HG03097 (cell line): ENCODE measurements at regions not wholly inside any gene's neighbourhood (a gene's known extent, or its start where the extent isn't known, plus 50 kb on each side); places are given as distances from the start of the nearest gene placed in this dataset.
"Not testable (repeated sequence)": the region's sequence is repeated elsewhere in the genome, so short reads cannot be mapped to it uniquely, and the experiment has no call there.

Experiments used
- ATAC-seq: cut with Tn5 transposase; IDR thresholded peaks from one replicate; pipeline ENCODE4 v1.9.1; 2021; ENCODE audit not compliant: unreplicated experiment, low FRiP score

- no peak for ATAC-seq
Observed at GRCh38 chr5:152686931-152687330, 281.9 kb upstream of the NMUR2 start.

DNA sequence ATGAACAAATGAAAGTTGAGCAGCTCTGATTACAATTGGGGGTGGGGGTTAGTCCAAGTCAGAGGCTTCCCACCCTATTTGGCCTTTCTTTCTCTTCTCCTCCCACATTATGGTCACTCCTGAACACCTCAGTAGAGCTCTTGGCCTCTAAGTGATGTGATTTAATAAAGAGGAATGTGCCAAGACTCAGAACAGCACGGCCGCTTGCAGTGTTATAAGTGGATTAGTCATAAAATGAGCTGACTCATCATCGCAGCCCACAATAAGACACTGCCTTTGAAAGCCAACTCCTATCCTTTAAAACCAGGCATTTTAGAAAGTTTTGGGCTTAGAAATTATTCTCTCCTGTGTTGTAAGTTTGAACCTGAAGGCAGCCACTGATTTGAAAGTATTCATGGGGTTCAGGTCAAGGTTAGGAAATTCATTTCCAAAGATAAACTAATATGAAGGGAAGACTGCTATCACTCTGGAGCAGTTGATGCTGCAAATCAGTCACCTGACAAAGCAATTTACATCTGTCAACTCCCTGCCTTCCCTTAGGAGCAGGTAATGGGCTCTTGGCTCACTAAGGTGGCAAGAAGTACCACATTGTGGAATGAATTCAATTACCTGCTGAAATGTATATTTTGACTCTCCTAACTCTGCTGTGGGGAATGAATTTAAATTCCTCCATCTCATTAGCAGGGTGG is 283.6 kb upstream of the NMUR2 start:
- ATAC-seq, result no peak

- ATAC-seq, result no peak
Observed at GRCh38 chr5:152689250-152689711, 284.2 kb upstream of the NMUR2 start.

- ATAC-seq, result no peak
Observed at GRCh38 chr5:152694231-152694630, 289.2 kb upstream of the NMUR2 start.

GRCh38 chr5:152701305-152701949 is 296.3 kb upstream of the NMUR2 start:
- no peak for ATAC-seq

GRCh38 chr5:152704286-152704685 is 299.2 kb upstream of the NMUR2 start:
- no peak for ATAC-seq

- no peak for ATAC-seq
Observed at GRCh38 chr5:152711801-152712388, 306.8 kb upstream of the NMUR2 start.

- ATAC-seq, result no peak
Observed at GRCh38 chr5:152717393-152717792, 312.3 kb upstream of the NMUR2 start.

DNA sequence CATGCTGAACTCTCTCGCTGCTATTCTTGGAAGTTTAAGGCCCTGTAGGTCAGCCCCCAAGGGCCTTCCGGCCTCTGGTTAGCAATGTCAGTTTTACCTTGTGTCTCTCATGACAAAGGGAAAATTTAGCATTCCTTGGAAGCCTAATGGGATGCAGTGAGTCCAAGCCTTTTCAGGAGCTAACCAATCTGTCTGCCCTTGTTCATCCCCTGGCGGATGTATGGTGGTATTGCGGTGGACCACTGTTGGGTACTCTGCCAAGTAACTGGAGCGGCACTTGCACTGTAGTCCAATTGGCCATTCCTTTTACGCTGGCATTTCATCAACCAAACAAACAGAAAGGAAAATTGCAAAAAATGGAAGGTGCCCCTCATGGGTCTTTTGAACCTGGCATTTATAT is 318.4 kb upstream of the NMUR2 start:
- no peak for ATAC-seq

DNA sequence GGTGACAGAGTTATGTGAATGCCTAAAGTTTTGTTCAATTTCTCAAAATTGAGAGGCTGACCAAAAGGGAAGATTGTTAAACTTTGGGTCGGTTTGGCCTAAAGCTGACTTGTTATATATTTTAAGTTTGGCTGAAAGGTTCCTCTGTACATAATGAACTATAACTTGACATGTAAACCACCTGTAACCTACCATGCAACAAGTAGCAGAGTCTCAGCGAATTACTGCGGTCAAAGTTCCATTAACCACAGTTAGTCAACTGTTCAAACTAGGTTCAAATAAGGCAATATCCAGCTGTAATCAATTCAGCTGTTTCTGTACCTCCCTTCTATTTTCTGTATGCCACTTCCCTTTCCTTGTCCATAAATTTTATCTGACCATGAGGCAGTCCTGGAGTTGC is 325.1 kb upstream of the NMUR2 start:
- ATAC-seq, result no peak

DNA sequence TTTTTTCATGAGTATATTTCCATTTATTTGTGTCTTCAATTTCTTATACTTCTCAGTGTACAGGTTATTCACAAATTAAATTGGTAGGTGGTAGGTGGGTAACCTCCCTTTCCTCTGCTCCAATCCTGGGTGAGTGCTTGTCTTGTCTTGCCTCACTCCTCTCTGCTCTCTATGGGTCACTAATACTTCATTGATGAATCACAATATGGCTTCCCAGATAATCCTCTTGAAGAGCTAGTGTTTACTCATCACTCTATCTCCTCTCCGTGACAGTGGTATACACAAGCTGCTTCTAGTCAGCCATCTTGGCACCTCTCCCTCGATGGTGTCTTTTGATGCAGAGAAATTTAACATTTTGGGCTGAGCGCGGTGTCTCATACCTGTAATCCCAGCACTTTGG is 331.8 kb upstream of the NMUR2 start:
- no peak for ATAC-seq

- ATAC-seq, result no peak
Observed at GRCh38 chr5:152739916-152740315, 334.8 kb upstream of the NMUR2 start.

- not testable (repeated sequence) for ATAC-seq
Observed at GRCh38 chr5:152741126-152741525, 336.0 kb upstream of the NMUR2 start.

DNA sequence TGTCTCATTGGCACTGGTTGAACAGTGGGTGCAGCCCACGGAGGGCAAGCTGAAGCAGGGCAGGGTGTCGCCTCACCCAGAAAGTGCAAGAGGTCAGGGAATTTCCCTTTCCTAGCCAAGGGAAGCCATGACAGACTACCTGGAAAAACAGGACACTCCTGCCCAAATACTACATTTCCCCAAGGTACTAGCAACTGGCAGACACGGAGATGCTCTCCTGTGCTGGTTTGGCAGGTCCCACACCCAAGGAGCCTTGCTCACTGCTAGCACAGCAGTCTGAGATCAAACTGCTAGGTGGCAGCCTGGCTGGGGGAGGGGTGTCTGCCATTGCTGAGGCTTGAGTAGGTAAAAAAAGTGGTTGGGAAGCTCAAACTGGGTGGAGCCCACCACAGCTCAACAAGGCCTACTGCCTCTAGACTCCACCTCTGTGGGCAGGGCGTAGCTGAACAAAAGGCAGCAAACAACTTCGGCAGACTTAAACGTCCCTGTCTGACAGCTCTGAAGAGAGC is 382.7 kb upstream of the NMUR2 start:
- ATAC-seq, result not testable (repeated sequence)

- no peak for ATAC-seq
Observed at GRCh38 chr5:152801886-152802285, 396.8 kb upstream of the NMUR2 start.

- ATAC-seq, result no peak
Observed at GRCh38 chr5:152804179-152804578, 399.1 kb upstream of the NMUR2 start.

DNA sequence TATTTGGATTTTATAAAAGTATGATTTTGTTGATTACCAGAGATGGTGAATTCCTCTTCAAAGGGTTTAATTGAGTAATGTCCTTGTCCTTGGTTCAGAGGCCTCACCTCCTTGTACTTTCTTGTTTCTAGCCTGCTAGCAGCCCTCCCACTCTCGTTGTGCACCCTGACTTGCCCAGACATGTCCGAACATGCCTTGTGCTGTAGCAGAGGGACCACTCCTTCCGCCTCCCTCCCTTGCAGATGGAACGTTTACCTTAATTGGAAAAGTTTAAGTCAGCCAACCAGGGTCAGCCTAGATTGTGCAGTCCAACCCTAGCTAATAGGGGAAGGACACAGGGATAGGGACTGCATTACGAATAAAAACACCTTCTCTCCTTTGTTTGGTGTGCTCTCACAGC is 406.9 kb upstream of the NMUR2 start:
- no peak for ATAC-seq

DNA sequence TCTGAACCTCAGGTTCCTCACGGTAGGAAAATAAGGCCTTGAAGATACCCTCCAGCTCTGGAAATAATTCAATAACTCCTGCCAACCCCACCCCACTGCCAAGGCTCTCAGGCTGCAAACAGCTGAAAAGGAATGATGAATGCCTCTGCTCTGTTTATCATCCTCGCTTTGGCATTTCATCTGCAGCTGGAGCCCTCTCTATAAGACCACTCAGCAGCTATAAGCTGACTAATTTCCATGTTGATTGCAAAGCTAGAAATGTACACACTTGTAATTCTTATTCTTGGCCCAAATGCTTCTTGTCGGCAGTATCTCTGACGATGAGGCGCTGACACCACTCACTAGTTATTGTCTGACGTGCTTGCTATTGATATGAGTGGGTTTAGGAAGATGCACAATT is 408.4 kb upstream of the NMUR2 start:
- no peak for ATAC-seq

- ATAC-seq, result no peak
Observed at GRCh38 chr5:152819891-152820290, 414.8 kb upstream of the NMUR2 start.

DNA sequence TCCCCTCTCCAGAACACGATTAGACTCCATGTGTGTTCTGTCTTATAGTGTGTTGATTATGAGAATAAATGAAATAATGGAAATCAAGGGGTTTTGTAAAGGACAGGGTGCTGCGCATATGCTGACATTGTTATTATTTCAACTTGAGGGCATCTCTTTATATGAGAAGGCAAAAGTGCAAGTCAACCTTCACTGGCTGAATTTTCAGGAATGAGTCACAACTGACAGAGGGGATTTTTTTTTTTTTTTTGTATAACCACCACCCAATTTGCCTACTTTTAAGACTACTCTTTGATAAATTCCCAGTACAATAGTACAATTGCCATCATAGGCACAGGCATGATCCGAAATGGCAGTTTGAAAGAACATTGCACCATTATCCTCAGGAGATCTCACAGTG is 419.2 kb upstream of the NMUR2 start:
- ATAC-seq, result no peak

GRCh38 chr5:152838241-152838786 is 433.2 kb upstream of the NMUR2 start:
- ATAC-seq, result no peak
